A549 (cell line): ENCODE measurements at regions not wholly inside any gene's neighbourhood (a gene's known extent, or its start where the extent isn't known, plus 50 kb on each side); places are given as distances from the start of the nearest gene placed in this dataset.

ENCODE experiments used
- CEBPB ChIP-seq, 2 experiments: fragments of >200 bp in 1 of 2; sonication (Bioruptor Twin) in 1 of 2; formaldehyde crosslinking in 1 of 2; IDR thresholded peaks; 2 replicates each; pipeline ENCODE4 v1.6.1; 2012 to 2016
- CTCF ChIP-seq: fragments of >200 bp; sonication (Bioruptor Twin); formaldehyde crosslinking; IDR thresholded peaks from 3 replicates; pipeline ENCODE4 v1.5.1; 2016
- FOSL2 ChIP-seq, 2 experiments: fragments of 450-650 bp in 1 of 2; fragments of >200 bp in 1 of 2; sonication (Bioruptor Twin) in 1 of 2; formaldehyde crosslinking; IDR thresholded peaks; 2 replicates each; pipeline versions ENCODE4 v1.5.0 to v1.6.1; 2016 to 2020; ENCODE audit warnings: mild to moderate bottlenecking in 1 of 2, moderate library complexity in 1 of 2
- FOXS1 ChIP-seq: fragments of 250-450 bp; sonication (Bioruptor Pico); IDR thresholded peaks from 2 replicates; pipeline ENCODE4 v1.5.0; 2020; ENCODE audit warnings: mild to moderate bottlenecking, moderate library complexity
- PHF8 ChIP-seq: fragments of 200-600 bp; sonication (generic); IDR thresholded peaks from 2 replicates; pipeline ENCODE4 v1.6.1; 2016; ENCODE audit warnings: low read depth, mild to moderate bottlenecking, antibody characterized with exemption, moderate library complexity, borderline replicate concordance
- POLR2A ChIP-seq: IDR thresholded peaks from 2 replicates; pipeline ENCODE4 v1.6.1; 2012; ENCODE audit warnings: mild to moderate bottlenecking, low read length
- REST ChIP-seq: fragments of 200-600 bp; sonication (generic); IDR thresholded peaks from 2 replicates; pipeline ENCODE4 v1.6.1; 2016; ENCODE audit warnings: antibody characterized with exemption, mild to moderate bottlenecking, moderate library complexity
- SMC3 ChIP-seq: fragments of >200 bp; sonication (Bioruptor Twin); formaldehyde crosslinking; IDR thresholded peaks from 3 replicates; pipeline ENCODE4 v1.6.1; 2018; ENCODE audit warnings: inconsistent platforms

- TF ChIP-seq CTCF (no peak), PHF8 (no peak), SMC3 (no peak), FOSL2 (IDR thresholded peaks at IDR 0.05) (no peak), FOSL2 (CRISPR knock-in tag; IDR thresholded peaks at IDR 0.05) (no peak), POLR2A (no peak), REST (no peak), CEBPB (IDR thresholded peaks at IDR 0.05) (no peak), FOXS1 (no peak)
Observed at GRCh38 chr22:47805394-47805935, 1043.0 kb downstream of the TBC1D22A start.
